Neural cell (in vitro differentiated cells): ENCODE measurements at regions not wholly inside any gene's neighbourhood (a gene's known extent, or its start where the extent isn't known, plus 50 kb on each side); places are given as distances from the start of the nearest gene placed in this dataset.

Experiments used
- CTCF ChIP-seq: fragments of 450-650 bp; IDR thresholded peaks from 2 replicates; pipeline ENCODE4 v1.5.1; 2014; ENCODE audit warnings: antibody characterized with exemption, mild to moderate bottlenecking, moderate library complexity; ENCODE audit not compliant: poor library complexity, severe bottlenecking
- EZH2 ChIP-seq: fragments of 200-600, 300-800 bp; shearing (Covaris generic), sonication (generic); IDR thresholded peaks from 2 replicates; pipeline ENCODE4 v1.6.1; 2014; ENCODE audit warnings: antibody characterized with exemption, low read length, borderline replicate concordance, mild to moderate bottlenecking; ENCODE audit not compliant: insufficient read depth, poor library complexity, severe bottlenecking
- RAD21 ChIP-seq: fragments of 450-650 bp; conservative IDR thresholded peaks from 2 replicates; pipeline ENCODE4 v1.6.1; 2014; ENCODE audit warnings: antibody characterized with exemption, mild to moderate bottlenecking, moderate library complexity

GRCh38 chr6:105553171-105553570, 150.3 kb upstream of the PREP start:
- TF ChIP-seq CTCF: no peak
- TF ChIP-seq RAD21: no peak
- no peak for TF ChIP-seq EZH2
